ENCODE measurements at regions not wholly inside any gene's neighbourhood (a gene's known extent, or its start where the extent isn't known, plus 50 kb on each side); places are given as distances from the start of the nearest gene placed in this dataset.
"Not testable (repeated sequence)": the region's sequence is repeated elsewhere in the genome, so short reads cannot be mapped to it uniquely, and the experiment has no call there.

GRCh38 chr2:160596441-160596840 lies 102.8 kb upstream of the RBMS1 start:
- Histone ChIP-seq H3K9me3 (no peaks in the 10 kb centered on the region), H3K27me3 (no peaks in the 10 kb centered on the region), H3K27ac (no peak overlapping the region), H3K4me3 (no peak overlapping the region), H3K4me1 (no peaks in the 10 kb centered on the region), H3K36me3 (no peaks in the 10 kb centered on the region)
- no peak for DNase-seq
- TF ChIP-seq CTCF (IDR thresholded peaks at IDR 0.05), result no peak
- intact Hi-C loops (cut with DNase I), result no loop called here
- no peak for ATAC-seq

- H3K4me3 ChIP-seq; H3K9me3 ChIP-seq; intact Hi-C loops (cut with DNase I); H3K4me1 ChIP-seq; ATAC-seq; H3K36me3 ChIP-seq; DNase-seq; H3K27ac ChIP-seq; H3K27me3 ChIP-seq: not testable (repeated sequence)
Measured at GRCh38 chr2:160600437-160600836, 106.8 kb upstream of the RBMS1 start.

GRCh38 chr2:160602073-160602472 lies 108.5 kb upstream of the RBMS1 start:
- Histone ChIP-seq H3K4me1 (no peaks in the 10 kb centered on the region), H3K27me3 (no peaks in the 10 kb centered on the region), H3K4me3 (no peak overlapping the region), H3K27ac (no peak overlapping the region), H3K36me3 (no peaks in the 10 kb centered on the region), H3K9me3 (no peaks in the 10 kb centered on the region)
- ATAC-seq (no peak), DNase-seq (no peak)
- intact Hi-C loops (cut with DNase I), result no loop called here
- TF ChIP-seq CTCF (IDR thresholded peaks at IDR 0.05), result no peak

GRCh38 chr2:160603771-160604510 lies 110.3 kb upstream of the RBMS1 start:
- peak; percentile 34 for ATAC-seq
- DNase-seq, result no peak
- intact Hi-C loops (cut with DNase I), result no loop called here
- no peak overlapping the region for H3K4me3 ChIP-seq
- TF ChIP-seq CTCF (IDR thresholded peaks at IDR 0.05), result no peak
- no peaks in the 10 kb centered on the region for H3K4me1 ChIP-seq
- no peak overlapping the region for H3K27ac ChIP-seq
- H3K36me3 ChIP-seq, result no peaks in the 10 kb centered on the region
- H3K9me3 ChIP-seq, result no peaks in the 10 kb centered on the region
- H3K27me3 ChIP-seq, result no peaks in the 10 kb centered on the region

GRCh38 chr2:160606341-160606740 lies 112.7 kb upstream of the RBMS1 start:
- H3K36me3 ChIP-seq, result no peaks in the 10 kb centered on the region
- DNase-seq, result no peak
- intact Hi-C loops (cut with DNase I), result no loop called here

More at GRCh38 chr2:160606341-160606740, 112.7 kb upstream of the RBMS1 start:
- Histone ChIP-seq H3K4me3 (no peak overlapping the region), H3K9me3 (no peaks in the 10 kb centered on the region), H3K27me3 (no peaks in the 10 kb centered on the region), H3K27ac (no peak overlapping the region), H3K4me1 (no peaks in the 10 kb centered on the region)
- ATAC-seq, result no peak
- no peak for TF ChIP-seq CTCF (IDR thresholded peaks at IDR 0.05)
